Calu3 (cell line): ENCODE measurements at regions not wholly inside any gene's neighbourhood (a gene's known extent, or its start where the extent isn't known, plus 50 kb on each side); places are given as distances from the start of the nearest gene placed in this dataset.

Experiments used
- BruUV-seq: library from RNA; stranded (reverse); fragments of 400-500 nt; replicated peaks from 2 replicates; lab custom pipeline; 2021; lab: Mats Ljungman, UMichigan
- CTCF ChIA-PET: fragments of 300-600 bp; sonication (Branson Sonifier 250); formaldehyde crosslinking; loops from one replicate; lab custom pipeline; 2022; ENCODE audit warnings: antibody characterized with exemption; lab: Charles Lee
- DNase-seq: peaks from one replicate; pipeline ENCODE4 v3.0.0; 2022
- H3K27ac Mint-ChIP-seq: one replicate; pipeline ENCODE4 v1.8.0; 2022; ENCODE audit warnings: mixed read lengths; ENCODE audit not compliant: unreplicated experiment
- H3K27me3 Mint-ChIP-seq: one replicate; pipeline ENCODE4 v1.8.0; 2022; ENCODE audit warnings: mixed read lengths; ENCODE audit not compliant: unreplicated experiment
- H3K36me3 Mint-ChIP-seq: one replicate; pipeline ENCODE4 v1.8.0; 2022; ENCODE audit warnings: mild to moderate bottlenecking, moderate library complexity, mixed read lengths; ENCODE audit not compliant: insufficient read depth, unreplicated experiment
- H3K4me1 Mint-ChIP-seq: one replicate; pipeline ENCODE4 v1.8.0; 2022; ENCODE audit warnings: mild to moderate bottlenecking, low read depth, mixed read lengths; ENCODE audit not compliant: unreplicated experiment
- H3K4me3 Mint-ChIP-seq: one replicate; pipeline ENCODE4 v1.8.0; 2022; ENCODE audit warnings: mild to moderate bottlenecking, low read depth, moderate library complexity, mixed read lengths; ENCODE audit not compliant: unreplicated experiment
- H3K9me3 Mint-ChIP-seq: one replicate; pipeline ENCODE4 v1.8.0; 2022; ENCODE audit warnings: low read depth, mixed read lengths; ENCODE audit not compliant: unreplicated experiment
- CTCF ChIP-seq: fragments of 200-600 bp; IDR thresholded peaks from one replicate; pipeline ENCODE4 v1.8.0; 2022; ENCODE audit warnings: antibody characterized with exemption; ENCODE audit not compliant: unreplicated experiment
- intact Hi-C: fragments of 100-400 bp; cut with micrococcal nuclease; formaldehyde crosslinking; loops from one replicate; pipeline ENCODE4 v1.10.0; 2022; ENCODE audit not compliant: unreplicated experiment

GRCh38 chr1:238345837-238346236, 455.1 kb upstream of the ZP4 start:
- DNase-seq: peak; percentile 57
- H3K4me3 Mint-ChIP-seq: no peak overlapping the region
- CTCF ChIA-PET: no interaction called here
- TF ChIP-seq CTCF: no peak
- peaks cover 8% of the 10 kb centered on the region for H3K9me3 Mint-ChIP-seq
- H3K27ac Mint-ChIP-seq: peak overlapping the region; percentile 9
- BruUV-seq: no TSS peak
- peaks cover 20% of the 10 kb centered on the region for H3K4me1 Mint-ChIP-seq
- H3K36me3 Mint-ChIP-seq: no peaks in the 10 kb centered on the region
- intact Hi-C loops: loop anchor here (10.0 kb wide), 1 partner anchor 481 kb away; no protein-coding TSS in a partner anchor
- H3K27me3 Mint-ChIP-seq: no peaks in the 10 kb centered on the region

GRCh38 chr1:238343852-238344251, 453.1 kb upstream of the ZP4 start:
- CTCF ChIA-PET: no interaction called here
- Mint-ChIP-seq H3K4me3 (no peak overlapping the region), H3K36me3 (no peaks in the 10 kb centered on the region), H3K27me3 (no peaks in the 10 kb centered on the region), H3K9me3 (peaks cover 17% of the 10 kb centered on the region), H3K4me1 (peaks cover 29% of the 10 kb centered on the region), H3K27ac (no peak overlapping the region)
- DNase-seq: no peak
- no peak for TF ChIP-seq CTCF
- intact Hi-C loops: loop anchor here (5.0 to 10.0 kb wide), 2 partner anchors 479 to 553 kb away; no protein-coding TSS in a partner anchor
- no TSS peak for BruUV-seq

DNA sequence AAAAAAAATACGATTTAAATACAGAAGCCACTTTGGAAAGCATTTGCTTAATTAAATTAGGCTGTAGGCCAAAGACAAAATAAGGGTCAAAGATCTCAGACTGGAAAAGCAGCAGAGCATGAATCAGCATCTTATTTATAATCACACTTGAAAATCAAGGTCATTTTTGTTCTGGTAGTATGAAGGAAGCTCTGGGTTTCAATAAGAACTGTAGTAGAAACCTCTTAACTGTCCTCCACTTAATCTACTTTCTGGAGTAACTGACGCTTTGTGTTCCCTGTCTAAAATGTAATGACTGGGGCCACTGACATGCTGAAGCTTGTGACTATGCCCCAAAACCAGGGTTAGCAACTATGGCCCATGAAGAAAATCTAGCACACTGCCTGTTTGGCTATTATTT, 450.7 kb upstream of the ZP4 start:
- Mint-ChIP-seq H3K27ac (no peak overlapping the region), H3K36me3 (no peaks in the 10 kb centered on the region), H3K9me3 (peaks cover 20% of the 10 kb centered on the region), H3K27me3 (no peaks in the 10 kb centered on the region), H3K4me1 (peaks cover 25% of the 10 kb centered on the region), H3K4me3 (no peak overlapping the region)
- BruUV-seq: no TSS peak
- CTCF ChIA-PET: interaction anchor here (1.0 kb wide), 1 partner anchor 37 kb away, joined by 3 read pairs; no protein-coding TSS in a partner anchor
- no peak for DNase-seq
- no peak for TF ChIP-seq CTCF
- intact Hi-C loops: loop anchor here (5.0 to 10.0 kb wide), 2 partner anchors 477 to 556 kb away; no protein-coding TSS in a partner anchor

DNA sequence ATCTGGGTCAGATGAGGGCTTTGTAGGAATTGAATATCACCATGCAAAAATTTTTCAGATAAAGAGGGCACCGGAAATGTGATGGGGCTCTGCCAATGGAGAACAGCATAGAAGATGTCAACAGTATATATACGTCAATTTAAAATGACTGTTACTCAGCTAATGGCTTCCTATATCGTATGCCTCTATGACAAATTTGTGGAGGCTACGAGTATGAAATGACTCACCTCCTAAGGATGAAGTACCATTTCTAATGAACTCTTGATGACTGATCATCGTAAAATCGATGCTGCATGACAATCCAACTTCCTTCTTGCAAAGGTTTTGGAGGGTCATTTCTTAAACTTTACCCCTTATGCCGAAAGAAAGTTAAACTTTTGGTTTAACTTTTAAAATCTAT, 450.3 kb upstream of the ZP4 start:
- Mint-ChIP-seq H3K36me3 (no peaks in the 10 kb centered on the region), H3K4me3 (no peak overlapping the region), H3K27me3 (no peaks in the 10 kb centered on the region), H3K4me1 (peaks cover 21% of the 10 kb centered on the region), H3K9me3 (peaks cover 20% of the 10 kb centered on the region), H3K27ac (peak overlapping the region; percentile 24)
- DNase-seq: no peak
- no peak for TF ChIP-seq CTCF
- intact Hi-C loops: loop anchor here (5.0 to 10.0 kb wide), 2 partner anchors 476 to 556 kb away; no protein-coding TSS in a partner anchor
- no TSS peak for BruUV-seq
- CTCF ChIA-PET: interaction anchor here (1.0 kb wide), 1 partner anchor 37 kb away, joined by 3 read pairs; no protein-coding TSS in a partner anchor
